NCI-H524 (cell line): ENCODE measurements at regions not wholly inside any gene's neighbourhood (a gene's known extent, or its start where the extent isn't known, plus 50 kb on each side); places are given as distances from the start of the nearest gene placed in this dataset.
A peak's percentile ranks its signal among the peaks of the same experiment; 100 is the strongest.

Experiments used
- DNase-seq, 2 experiments: peaks; one replicate each; lab custom pipeline; 2025; lab: John Stamatoyannopoulos, UW

GRCh38 chr12:107553211-107553765 is 132.3 kb upstream of the PWP1 start:
- DNase-seq: no peak

- DNase-seq: no peak
Observed at GRCh38 chr12:107554941-107555340, 130.7 kb upstream of the PWP1 start.

GRCh38 chr12:107557026-107557425 is 128.6 kb upstream of the PWP1 start:
- DNase-seq: no peak

GRCh38 chr12:107557589-107558100 is 128.0 kb upstream of the PWP1 start:
- DNase-seq: no peak

- DNase-seq: peak in 1 of 2 experiments; percentile 39
Observed at GRCh38 chr12:107558141-107558815, 127.3 kb upstream of the PWP1 start.

- DNase-seq: no peak
Observed at GRCh38 chr12:107558816-107559382, 126.7 kb upstream of the PWP1 start.

DNA sequence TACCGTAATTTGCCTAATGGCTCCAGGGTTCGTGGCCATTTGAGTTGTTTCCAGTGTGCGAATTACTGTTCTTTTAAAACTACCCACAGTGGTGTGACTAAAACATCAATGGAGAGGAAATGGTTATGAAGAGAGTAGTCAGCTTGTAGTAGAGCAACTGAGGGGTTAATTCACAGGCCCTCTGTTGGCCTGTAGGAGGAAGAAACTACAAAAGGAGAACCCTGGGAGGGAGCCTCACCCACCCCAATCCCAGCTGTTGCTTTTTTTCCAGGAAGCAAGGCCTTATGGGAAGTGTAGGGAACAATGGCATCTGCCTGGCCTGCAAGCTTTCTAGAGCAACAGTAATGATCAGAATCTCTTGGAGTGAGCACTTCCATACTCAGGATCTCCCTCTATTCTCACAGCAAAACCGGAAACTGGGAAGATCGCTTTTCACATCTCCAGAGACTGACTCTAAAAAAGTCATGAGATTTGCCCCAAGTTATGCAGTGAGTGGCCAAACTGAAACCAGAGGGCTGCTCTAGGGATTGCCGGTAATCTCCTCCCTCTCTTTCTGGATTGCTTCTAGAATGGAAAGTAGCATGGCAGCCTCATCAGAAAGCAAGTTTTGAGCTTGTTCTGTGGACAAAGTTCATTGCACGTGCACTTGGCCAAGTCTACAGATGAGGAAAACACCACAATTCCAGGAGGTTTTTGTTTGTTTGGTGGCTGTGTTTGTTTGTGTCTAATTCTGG is 125.3 kb upstream of the PWP1 start:
- DNase-seq: peak; percentile 19 to 52

DNA sequence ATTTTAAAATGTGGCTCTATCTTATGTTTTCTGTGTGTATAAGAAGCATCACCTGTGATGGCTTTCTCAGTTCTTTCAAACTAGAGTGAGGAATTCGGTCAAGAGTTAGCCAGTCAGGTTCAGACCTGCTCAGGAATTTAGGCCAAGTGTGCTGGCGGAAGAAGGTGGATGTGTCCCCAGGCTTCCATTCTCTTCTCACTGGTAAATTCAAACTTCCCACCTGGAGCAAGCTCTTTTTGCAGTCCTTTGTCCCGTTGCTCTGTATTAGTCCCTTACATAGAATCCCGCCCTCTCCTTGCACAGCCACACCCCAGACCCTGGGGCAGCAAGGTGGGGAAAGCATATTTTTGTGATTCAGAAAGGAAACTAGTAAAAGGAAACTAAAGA is 124.7 kb upstream of the PWP1 start:
- no peak for DNase-seq

GRCh38 chr12:107564946-107565345 is 120.7 kb upstream of the PWP1 start:
- peak in 1 of 2 experiments; percentile 65 for DNase-seq

DNA sequence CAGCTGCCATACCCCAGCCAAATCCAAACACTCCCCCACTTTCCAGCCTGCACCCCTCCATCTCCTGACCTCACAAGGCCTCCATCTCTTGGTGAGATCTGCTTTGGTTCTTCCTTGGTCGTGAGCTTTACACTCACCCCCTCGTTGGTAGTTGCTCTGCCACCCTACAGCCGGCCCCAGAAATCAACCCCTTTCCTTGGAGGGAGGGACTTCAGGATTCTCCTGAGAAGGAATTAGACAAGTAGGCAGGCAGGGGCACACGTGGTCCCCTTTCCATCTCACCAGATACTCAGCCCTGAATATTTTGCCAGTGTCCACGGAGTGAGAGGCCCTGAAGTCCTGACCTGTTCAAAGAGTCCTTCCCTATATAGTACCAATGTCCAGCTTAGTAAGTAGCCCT is 120.0 kb upstream of the PWP1 start:
- DNase-seq: no peak

DNA sequence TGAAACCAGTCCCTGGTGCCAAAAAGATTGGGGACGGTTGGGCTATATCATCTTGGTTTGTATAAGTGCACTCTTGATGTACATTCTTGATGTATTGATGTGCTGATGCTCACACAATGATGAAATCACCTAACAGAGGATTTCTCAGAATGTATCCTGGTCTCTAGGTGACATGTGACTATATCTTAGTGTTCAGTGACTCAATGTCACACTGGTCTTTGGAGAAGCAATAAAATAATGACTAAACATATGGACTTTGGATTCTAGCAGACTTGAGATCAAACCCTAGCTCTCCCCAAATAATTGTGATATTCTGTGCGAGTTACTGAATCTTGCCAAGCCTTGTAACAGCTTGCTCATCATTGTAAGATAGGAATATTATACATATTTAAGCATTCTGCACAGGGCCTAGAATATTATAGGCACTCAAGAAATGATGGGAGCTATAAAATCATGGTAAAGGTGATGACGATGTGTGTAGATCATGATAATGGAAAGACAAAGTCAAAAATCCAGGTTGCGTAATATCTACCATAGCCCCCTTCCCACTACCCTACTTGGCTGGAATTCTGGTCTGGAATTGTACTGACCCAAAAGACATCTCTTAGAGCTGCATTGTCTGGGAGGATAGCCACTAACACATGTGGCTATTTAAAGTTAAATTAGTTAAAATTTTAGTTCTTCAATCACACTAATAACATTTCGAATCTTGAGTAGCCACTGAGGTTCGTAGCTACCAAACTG is 117.6 kb upstream of the PWP1 start:
- DNase-seq: no peak

DNA sequence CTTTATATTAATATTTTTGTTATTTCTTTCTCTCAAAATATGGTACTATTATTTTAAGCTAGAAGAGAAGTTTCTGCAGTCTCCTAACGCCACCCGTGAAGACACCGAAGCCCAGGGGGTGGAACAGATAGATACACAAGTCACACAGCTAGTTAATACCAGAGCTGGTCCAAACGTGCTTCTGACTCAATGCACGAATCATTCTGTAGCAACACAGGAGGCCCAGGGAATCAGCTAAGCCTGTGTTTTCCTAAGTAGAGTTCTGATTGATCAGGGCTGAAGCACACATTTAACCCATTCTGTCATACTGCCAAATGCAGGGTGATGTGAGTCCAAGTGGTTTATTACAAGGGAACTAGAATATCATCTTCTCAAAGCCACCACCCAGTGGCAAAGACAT is 116.9 kb upstream of the PWP1 start:
- DNase-seq: no peak

- DNase-seq: no peak
Observed at GRCh38 chr12:107570721-107571120, 114.9 kb upstream of the PWP1 start.

DNA sequence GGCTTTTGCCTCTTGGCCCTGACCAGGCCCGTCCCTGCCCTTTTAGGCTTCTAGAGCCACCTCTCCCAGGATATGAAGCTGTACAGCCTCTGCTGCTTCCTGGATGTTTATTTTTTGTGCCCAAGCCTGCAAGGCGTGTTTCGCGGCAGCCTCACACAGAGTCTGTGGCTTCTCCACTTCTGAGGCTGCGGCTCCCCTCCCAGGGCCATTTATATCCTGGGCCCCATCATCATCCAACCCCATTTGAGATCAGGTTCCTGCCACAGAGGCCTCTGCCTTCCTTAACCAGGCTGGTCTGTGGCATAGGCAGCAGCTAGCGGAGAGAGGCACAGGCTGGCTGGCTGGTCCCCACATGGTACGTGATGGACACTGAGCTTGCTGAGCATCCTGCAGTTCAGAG is 114.1 kb upstream of the PWP1 start:
- DNase-seq: no peak

DNA sequence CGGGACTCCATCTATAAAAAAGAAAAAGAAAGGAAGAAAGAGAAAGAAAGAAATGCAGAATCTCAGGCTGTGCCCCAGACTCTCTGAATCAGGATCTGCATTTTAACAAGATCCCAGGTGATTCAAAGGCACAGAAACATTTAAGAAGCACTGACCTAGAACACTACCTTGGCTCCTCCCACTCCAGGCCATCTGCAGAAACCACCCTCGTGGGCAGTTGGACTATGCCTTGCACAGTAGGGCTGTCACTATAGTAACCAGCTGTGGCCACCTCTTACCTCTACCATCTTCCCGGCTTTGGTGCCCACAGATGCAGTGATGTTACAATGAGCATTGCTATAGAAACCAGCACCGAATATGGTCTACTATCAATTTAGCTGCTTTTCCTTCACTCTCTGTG is 110.9 kb upstream of the PWP1 start:
- DNase-seq: no peak

- DNase-seq: no peak
Observed at GRCh38 chr12:107580750-107581618, 104.6 kb upstream of the PWP1 start.

- no peak for DNase-seq
Observed at GRCh38 chr12:107581619-107582015, 104.0 kb upstream of the PWP1 start.

- DNase-seq: no peak
Observed at GRCh38 chr12:107583551-107583950, 102.0 kb upstream of the PWP1 start.

DNA sequence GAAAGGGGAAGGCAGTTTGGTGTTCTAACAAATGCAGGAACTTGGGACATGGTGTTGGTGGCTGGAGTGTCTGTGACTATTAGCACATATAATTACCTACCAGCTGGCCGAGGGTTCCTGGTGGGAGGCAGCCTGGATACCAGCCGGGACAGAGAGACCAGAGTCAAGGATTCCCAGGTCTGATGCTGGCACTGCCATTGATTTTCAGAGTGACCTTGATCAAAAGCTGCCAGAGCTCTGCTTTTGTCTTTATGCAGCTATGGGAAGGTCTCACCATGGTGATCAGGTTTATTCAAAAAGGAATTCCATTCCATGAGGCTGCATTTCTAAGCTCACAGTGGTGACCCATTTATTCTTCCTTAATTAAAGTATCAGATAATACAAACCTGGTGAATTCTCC is 101.0 kb upstream of the PWP1 start:
- DNase-seq: peak; percentile 21 to 58

GRCh38 chr12:107586256-107586970 is 99.2 kb upstream of the PWP1 start:
- no peak for DNase-seq

- DNase-seq: no peak
Observed at GRCh38 chr12:107590413-107590812, 95.2 kb upstream of the PWP1 start.
